ENCODE measurements at regions not wholly inside any gene's neighbourhood (a gene's known extent, or its start where the extent isn't known, plus 50 kb on each side); places are given as distances from the start of the nearest gene placed in this dataset.

- Histone ChIP-seq H3K79me2 (ENCODE audit: low read length) (no peaks in the 10 kb centered on the region), H3K4me3 (ENCODE audit: low read length) (no peak overlapping the region), H3K27ac (ENCODE audit: low read length) (no peak overlapping the region), H3K4me1 (ENCODE audit: low read length) (peaks cover 2% of the 10 kb centered on the region), H2AFZ (ENCODE audit: low read depth, low read length) (no peak overlapping the region), H3K9me3 (ENCODE audit: insufficient read depth, low read length) (no peaks in the 10 kb centered on the region), H3K36me3 (replicated peaks; ENCODE audit: low read depth, low read length) (no peaks in the 10 kb centered on the region), H3K27me3 (ENCODE audit: low read depth, low read length) (no peaks in the 10 kb centered on the region), H3K4me2 (ENCODE audit: low read length) (no peak overlapping the region), H3K9ac (ENCODE audit: low read length) (no peak overlapping the region), H4K20me1 (ENCODE audit: insufficient read depth, low read length) (no peaks in the 10 kb centered on the region)
- TF ChIP-seq EZH2phosphoT487 (IDR thresholded peaks at IDR 0.05; ENCODE audit: low read depth), result no peak
- TF ChIP-seq, protein P1, sequence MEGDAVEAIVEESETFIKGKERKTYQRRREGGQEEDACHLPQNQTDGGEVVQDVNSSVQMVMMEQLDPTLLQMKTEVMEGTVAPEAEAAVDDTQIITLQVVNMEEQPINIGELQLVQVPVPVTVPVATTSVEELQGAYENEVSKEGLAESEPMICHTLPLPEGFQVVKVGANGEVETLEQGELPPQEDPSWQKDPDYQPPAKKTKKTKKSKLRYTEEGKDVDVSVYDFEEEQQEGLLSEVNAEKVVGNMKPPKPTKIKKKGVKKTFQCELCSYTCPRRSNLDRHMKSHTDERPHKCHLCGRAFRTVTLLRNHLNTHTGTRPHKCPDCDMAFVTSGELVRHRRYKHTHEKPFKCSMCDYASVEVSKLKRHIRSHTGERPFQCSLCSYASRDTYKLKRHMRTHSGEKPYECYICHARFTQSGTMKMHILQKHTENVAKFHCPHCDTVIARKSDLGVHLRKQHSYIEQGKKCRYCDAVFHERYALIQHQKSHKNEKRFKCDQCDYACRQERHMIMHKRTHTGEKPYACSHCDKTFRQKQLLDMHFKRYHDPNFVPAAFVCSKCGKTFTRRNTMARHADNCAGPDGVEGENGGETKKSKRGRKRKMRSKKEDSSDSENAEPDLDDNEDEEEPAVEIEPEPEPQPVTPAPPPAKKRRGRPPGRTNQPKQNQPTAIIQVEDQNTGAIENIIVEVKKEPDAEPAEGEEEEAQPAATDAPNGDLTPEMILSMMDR (IDR thresholded peaks at IDR 0.05; ENCODE audit: low read depth, low read length), result no peak
These were observed 98.7 kb upstream of the NFIA start for GRCh38 chr1:60983701-60984061.

DNA sequence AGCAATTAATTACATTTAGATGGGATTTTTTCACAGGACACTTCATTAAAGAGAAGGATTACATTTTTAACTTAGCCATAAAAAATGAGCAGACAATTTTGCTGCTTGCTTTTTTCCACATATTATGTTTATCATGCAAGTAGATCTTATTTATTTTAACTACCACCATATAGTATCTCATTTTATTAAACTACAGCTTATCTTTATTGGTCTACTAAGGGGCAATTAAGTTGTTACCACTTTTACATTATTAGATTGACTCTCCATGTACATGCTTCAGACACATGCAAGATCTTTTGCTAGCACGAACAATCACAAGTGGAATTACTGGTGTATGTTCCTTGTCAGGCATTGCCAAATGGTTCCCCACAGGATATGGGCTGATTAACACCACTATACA, 99.8 kb upstream of the NFIA start:
- no peaks in the 10 kb centered on the region for H3K27me3 ChIP-seq (ENCODE audit: low read depth, low read length)
- no peak for TF ChIP-seq EZH2phosphoT487 (IDR thresholded peaks at IDR 0.05; ENCODE audit: low read depth)
- TF ChIP-seq, protein P1 (IDR thresholded peaks at IDR 0.05; ENCODE audit: low read depth, low read length), result no peak
- no peak overlapping the region for H3K27ac ChIP-seq (ENCODE audit: low read length)
- H3K79me2 ChIP-seq (ENCODE audit: low read length), result no peaks in the 10 kb centered on the region
- peaks cover 6% of the 10 kb centered on the region for H3K4me1 ChIP-seq (ENCODE audit: low read length)
- no peak overlapping the region for H3K4me3 ChIP-seq (ENCODE audit: low read length)
- H3K9me3 ChIP-seq (ENCODE audit: insufficient read depth, low read length), result no peaks in the 10 kb centered on the region
- H3K36me3 ChIP-seq (replicated peaks; ENCODE audit: low read depth, low read length), result no peaks in the 10 kb centered on the region
- H2AFZ ChIP-seq (ENCODE audit: low read depth, low read length), result no peak overlapping the region
- H4K20me1 ChIP-seq (ENCODE audit: insufficient read depth, low read length), result no peaks in the 10 kb centered on the region
- no peak overlapping the region for H3K4me2 ChIP-seq (ENCODE audit: low read length)
- H3K9ac ChIP-seq (ENCODE audit: low read length), result no peak overlapping the region

DNA sequence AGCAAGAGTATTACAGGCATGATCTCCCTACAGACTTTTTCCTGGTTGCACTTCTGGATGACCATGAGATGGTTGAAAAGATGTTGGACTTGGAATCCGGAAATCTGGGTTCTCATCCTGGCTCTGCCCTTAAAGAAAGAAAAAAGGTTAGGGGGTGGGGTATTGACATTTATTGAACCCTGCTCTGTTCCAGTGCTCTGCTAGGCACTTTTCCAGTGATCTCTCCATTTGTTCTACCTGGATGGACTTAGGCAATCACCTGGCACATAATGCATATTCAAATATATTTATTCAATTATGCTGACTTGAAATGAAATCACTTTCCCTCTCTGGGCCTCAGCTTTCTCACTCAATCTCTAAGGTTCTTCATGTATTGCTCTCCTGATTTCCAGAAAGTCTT, 101.0 kb upstream of the NFIA start:
- no peak overlapping the region for H3K9ac ChIP-seq (ENCODE audit: low read length)
- H4K20me1 ChIP-seq (ENCODE audit: insufficient read depth, low read length), result no peaks in the 10 kb centered on the region
- H3K9me3 ChIP-seq (ENCODE audit: insufficient read depth, low read length), result no peaks in the 10 kb centered on the region
- no peaks in the 10 kb centered on the region for H3K36me3 ChIP-seq (replicated peaks; ENCODE audit: low read depth, low read length)
- no peak overlapping the region for H3K4me3 ChIP-seq (ENCODE audit: low read length)
- no peaks in the 10 kb centered on the region for H3K79me2 ChIP-seq (ENCODE audit: low read length)
- peaks cover 6% of the 10 kb centered on the region for H3K4me1 ChIP-seq (ENCODE audit: low read length)
- TF ChIP-seq EZH2phosphoT487 (IDR thresholded peaks at IDR 0.05; ENCODE audit: low read depth), result no peak
- TF ChIP-seq, protein P1 (IDR thresholded peaks at IDR 0.05; ENCODE audit: low read depth, low read length), result no peak
- no peak overlapping the region for H3K4me2 ChIP-seq (ENCODE audit: low read length)
- H3K27me3 ChIP-seq (ENCODE audit: low read depth, low read length), result no peaks in the 10 kb centered on the region
- H3K27ac ChIP-seq (ENCODE audit: low read length), result no peak overlapping the region
- H2AFZ ChIP-seq (ENCODE audit: low read depth, low read length), result no peak overlapping the region

GRCh38 chr1:60978421-60979357, 103.7 kb upstream of the NFIA start:
- H3K9me3 ChIP-seq (ENCODE audit: insufficient read depth, low read length), result no peaks in the 10 kb centered on the region
- H3K4me2 ChIP-seq (ENCODE audit: low read length), result peak overlapping the region; percentile 29
- no peaks in the 10 kb centered on the region for H3K79me2 ChIP-seq (ENCODE audit: low read length)
- H3K27ac ChIP-seq (ENCODE audit: low read length), result no peak overlapping the region
- no peak overlapping the region for H2AFZ ChIP-seq (ENCODE audit: low read depth, low read length)
- no peaks in the 10 kb centered on the region for H3K27me3 ChIP-seq (ENCODE audit: low read depth, low read length)
- peaks cover 6% of the 10 kb centered on the region for H3K4me1 ChIP-seq (ENCODE audit: low read length)
- TF ChIP-seq, protein P1 (IDR thresholded peaks at IDR 0.05; ENCODE audit: low read depth, low read length), result peak; percentile 73
- TF ChIP-seq EZH2phosphoT487 (IDR thresholded peaks at IDR 0.05; ENCODE audit: low read depth), result no peak
- H3K36me3 ChIP-seq (replicated peaks; ENCODE audit: low read depth, low read length), result no peaks in the 10 kb centered on the region
- no peaks in the 10 kb centered on the region for H4K20me1 ChIP-seq (ENCODE audit: insufficient read depth, low read length)
- H3K4me3 ChIP-seq (ENCODE audit: low read length), result no peak overlapping the region
- H3K9ac ChIP-seq (ENCODE audit: low read length), result no peak overlapping the region

Measured in OCI-LY3 (cell line).